GM19239 (cell line): ENCODE measurements at regions not wholly inside any gene's neighbourhood (a gene's known extent, or its start where the extent isn't known, plus 50 kb on each side); places are given as distances from the start of the nearest gene placed in this dataset.

Source experiments
- DNase-seq: peaks from one replicate; pipeline ENCODE4 v3.0.0; 2011; ENCODE audit warnings: low spot score; ENCODE audit not compliant: insufficient read length
- FAIRE-seq: peaks from 2 replicates; lab custom pipeline; 2011; peaks lifted over from hg19 to GRCh38; lab: Jason Lieb, UNC

DNA sequence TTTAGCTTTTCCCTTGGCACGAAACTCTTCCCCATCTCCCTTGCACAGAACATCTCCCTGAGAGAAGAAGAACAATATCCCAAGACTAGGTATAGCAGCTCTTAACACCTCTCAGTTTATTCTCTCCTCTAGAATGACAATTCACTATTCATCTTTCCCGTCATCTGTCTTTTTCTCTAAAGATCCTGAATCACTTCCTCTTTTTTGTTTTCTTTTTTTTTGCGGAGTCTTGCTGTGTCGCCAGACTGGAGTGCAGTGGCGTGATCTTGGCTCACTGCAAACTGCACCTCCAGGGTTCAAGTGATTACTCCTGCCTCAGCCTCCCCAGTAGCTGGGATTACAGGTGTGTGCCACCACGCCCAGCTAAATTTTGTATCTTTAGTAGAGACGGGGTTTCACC lies 574.4 kb upstream of the MAP3K7 start:
- FAIRE-seq (no peak), DNase-seq (no peak)

DNA sequence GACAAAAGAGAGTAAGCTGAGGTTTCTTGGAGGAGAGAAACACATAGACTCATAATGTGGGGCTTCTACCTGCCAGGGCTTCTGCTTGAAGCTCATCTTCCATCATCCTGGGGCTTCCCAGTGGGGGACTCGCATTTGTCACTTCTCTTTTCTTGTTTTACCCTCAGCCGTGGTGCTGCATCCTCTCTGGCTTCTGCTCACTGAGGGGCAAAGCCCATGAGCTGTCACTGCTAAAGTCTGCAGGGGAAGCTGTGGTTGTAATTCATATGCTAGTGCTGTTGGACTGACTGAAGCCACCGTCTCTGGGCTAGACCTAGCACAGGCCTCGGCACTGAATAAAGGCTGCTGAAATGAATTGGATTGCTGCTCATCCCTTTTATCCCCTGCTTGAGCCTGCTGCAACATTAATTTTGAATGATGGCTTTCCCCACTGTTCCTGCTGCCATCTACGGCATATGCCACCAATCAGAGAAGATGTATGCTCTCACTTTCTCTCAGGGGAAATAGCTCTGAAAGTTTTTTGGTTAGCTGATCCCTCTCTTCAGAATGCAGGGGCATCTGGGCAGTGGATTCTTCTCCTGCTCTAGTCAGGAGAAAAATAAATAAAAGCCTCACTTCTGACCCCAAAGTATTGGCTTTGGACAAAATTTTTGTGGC lies 568.4 kb upstream of the MAP3K7 start:
- FAIRE-seq (no peak), DNase-seq (no peak)

DNA sequence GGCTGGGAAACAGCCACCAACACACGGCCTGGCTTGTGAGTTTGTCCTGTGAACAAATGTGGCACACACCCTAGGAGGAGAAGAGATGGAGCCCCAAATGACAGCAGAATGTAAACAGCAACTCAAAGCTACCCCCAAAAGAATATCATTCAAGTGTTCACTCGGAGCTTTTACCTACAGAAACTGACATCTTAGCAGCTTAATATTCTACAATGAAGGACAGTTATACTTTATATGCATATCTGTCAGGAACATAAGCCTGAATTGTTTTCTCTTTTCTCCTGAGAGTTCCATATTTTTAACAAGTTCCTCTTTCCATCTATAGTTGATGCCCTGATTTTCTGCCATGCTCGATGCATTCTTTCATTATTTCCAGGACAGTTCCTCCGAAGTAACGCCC lies 566.0 kb upstream of the MAP3K7 start:
- no peak for DNase-seq
- FAIRE-seq, result no peak

DNA sequence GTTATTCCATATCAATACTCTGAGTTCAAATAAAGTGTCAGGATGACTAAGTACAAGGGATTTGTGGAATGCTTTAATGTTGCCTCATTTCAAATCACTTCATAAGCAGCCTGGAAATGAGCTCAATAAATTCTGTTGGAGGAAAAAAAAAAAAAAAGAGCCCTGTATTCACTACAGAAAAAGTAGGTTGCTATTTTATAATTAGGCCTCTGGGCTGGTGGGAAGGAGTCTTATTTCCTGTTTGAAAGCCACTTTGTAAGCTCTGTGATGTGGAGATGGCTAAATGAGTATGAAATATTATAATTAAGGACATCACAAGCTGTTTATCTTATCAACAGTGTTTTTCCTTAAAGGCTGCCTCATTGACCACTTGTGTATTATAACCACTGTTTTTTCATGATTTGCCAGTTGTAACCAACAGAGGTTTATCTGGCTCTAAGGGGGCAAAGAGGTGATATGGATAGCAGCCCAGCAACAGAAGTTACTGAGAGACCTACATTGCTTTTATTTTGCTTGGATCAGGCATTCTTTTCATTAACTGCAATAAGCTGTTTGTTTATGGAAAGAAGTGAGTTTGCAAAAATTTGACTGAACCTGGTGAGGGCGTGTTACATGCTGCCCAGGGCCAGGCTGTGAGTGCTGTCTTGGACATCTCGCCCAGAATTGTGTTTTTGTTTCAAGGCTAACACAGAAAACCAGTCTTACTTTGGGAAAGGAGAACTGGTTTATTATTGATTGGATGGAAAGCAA lies 563.3 kb upstream of the MAP3K7 start:
- no peak for FAIRE-seq
- no peak for DNase-seq

DNA sequence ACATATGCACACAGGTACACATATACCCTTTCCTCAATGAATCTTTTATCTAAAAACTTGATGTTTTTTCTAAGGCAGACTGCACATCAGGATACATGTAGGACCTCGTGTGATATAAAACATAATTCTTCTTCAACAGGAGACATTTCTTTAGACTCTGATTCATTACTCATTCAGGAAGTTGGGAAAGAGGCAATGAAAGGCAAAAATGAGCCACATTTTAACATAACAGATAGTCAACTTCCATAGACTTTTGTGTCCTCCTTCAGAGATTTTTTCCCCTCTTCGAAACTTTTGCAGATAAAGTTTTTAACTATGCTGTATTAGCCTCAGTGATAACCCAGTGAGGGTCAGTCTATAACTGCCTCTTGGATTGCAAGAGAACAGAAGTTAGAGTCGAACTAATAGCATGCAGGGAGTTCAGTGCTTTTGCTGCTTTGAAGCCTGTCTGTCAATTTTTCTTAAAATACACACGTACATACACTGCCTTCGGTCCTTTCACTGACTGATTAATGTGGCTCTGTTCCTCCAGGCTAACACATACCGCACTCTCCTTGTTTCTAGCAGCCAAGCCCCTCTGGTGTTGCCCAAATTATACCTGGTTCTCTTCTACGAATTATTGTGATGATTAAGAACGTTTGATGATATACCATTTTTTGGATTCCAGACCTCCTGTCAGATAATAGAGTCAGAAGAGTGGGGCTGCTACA lies 562.5 kb upstream of the MAP3K7 start:
- DNase-seq (no peak), FAIRE-seq (no peak)

DNA sequence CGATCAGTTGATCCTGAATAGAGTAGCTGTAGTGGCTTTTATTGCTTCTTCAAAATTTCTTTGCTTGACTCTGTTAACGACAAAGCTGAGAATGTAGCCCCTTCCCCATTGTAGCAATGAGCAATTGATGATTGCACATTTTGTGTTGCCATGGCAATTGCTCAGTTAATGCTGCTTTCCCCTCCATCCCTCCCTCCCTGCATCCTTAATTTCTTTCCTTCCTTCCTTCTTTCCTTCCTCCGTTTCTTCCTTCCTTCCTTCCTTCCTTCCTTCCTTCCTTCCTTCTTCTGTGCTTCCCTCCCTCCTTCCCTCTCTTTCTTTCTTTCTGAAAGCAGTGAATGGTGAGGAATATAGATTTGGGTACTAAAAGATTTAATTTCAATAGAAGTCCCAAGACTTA lies 557.3 kb upstream of the MAP3K7 start:
- no peak for DNase-seq
- FAIRE-seq, result no peak

DNA sequence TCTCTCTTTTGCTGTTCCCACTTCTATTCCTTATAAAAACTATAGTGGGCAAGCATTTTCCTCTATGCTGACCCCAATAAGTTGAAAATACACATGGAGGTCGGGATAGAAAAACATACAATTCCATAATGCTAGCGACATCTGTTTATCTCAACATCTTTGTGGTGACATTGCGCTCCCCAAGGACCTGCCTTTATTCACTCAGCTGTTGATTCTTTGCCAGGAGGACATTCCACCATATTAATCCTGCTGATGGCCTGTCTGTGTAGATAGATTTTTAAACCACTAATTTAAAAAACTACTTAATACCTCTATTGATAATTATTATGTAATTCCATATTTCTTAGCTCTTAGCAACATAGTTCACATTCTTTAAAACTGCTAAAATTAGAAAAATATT lies 555.3 kb upstream of the MAP3K7 start:
- no peak for FAIRE-seq

DNA sequence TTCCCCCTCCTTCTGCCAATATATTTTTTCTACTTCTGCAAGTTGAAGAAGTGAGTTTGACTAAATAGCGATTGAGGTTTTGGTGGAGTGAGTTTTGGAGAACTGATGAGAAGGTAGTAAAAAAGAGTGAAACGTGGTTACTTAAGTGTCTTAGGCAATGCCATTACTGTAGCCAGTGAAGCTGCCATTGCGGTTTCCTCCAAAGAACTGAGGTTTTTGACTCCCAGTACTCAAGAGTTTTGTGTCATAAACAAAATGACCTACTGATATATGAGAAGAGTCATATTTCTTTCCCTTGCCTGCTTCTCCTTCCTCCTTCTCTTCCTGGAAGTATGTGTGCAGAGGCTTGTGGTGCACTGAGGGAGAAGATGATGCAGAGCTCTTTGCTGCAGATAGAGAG lies 554.5 kb upstream of the MAP3K7 start:
- DNase-seq (no peak), FAIRE-seq (no peak)

More for the DNA sequence above, 555.3 kb upstream of the MAP3K7 start:
- DNase-seq, result no peak

DNA sequence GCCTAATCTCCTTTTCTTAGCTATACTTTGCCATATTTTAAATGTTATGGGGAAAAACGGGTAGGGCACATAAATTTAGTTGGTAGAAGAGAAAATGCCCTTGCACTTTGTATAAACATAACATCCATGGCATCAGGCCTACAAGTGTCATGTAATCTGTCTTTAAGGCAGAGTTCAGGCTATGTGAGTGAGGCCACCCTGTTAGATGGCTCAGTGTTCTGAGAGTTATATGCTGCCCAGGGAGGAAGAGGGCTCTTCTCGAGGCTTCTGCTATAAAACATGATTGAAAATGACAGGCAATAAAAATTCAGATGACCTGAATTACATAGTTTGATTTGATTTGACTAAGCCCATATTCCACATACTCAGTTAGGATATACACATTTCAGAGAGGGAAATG lies 553.6 kb upstream of the MAP3K7 start:
- DNase-seq (no peak), FAIRE-seq (no peak)

DNA sequence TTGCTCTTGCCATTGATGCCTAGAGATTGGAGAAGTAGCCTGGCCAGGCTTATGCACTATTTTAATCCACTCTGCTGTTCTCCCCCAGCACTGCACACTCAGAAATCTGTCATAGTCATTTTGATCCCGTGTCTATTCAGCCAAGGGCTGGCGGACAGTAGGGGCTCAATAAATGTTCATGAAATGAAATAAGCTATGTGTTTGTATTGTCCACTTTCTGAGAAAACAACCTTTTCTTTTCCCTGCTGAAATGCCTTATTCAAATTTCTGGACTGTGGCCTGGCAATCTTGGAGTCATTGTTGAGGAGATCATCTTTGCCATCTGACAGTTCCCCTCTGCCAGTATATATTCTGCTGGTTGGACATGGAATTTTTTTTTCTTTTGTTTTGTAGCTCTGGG lies 550.4 kb upstream of the MAP3K7 start:
- DNase-seq, result no peak
- no peak for FAIRE-seq

DNA sequence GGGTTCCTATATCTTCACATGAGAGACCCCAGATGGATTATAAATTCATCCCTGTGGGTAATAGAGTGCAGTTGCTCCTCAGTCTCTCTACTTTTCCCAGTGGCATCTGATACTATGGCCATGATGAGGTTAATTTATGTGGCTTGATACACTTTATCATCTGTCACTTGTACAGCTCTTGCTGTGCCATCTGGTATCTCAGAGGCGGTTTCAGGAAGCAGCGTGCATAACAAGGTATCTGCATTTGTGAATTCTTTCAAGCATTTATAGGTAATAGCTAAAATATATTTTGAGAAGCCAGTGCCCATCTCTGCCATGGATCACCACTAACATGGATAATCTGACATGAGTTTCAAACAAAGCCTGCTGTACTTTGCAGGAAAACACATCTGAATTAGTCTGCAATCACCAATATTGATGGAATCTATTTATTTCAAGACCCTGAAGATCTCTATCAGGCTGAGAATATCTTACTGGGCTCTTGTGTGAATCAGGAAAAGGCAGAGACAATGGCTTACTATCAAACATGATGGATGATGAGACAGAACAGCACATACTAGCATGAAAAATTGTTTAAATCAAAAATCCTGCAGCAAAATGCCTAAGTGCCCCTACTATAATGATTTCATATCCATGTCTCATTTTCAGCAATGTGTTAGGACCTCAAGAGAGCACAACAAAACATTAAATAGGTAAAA lies 548.7 kb upstream of the MAP3K7 start:
- FAIRE-seq (no peak), DNase-seq (no peak)

DNA sequence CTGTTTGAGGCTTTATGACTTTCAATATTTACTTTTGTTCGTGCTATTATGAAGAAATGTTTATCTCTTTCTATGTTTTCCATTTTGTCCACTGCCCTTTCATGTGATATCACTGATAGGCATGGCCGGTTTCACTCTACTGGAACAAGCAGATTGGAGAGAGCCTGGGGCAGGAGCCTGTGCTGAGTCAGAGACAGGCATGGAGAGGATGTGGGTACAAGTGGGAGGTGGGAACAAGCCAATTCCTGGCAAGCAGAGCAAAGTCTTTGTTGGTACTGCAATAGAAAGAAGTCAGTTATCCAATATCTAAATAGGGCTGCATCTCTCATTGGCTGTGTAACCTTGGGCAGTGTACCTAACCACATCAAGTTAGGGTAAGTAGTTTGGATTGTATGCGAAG lies 545.6 kb upstream of the MAP3K7 start:
- no peak for DNase-seq
- no peak for FAIRE-seq

DNA sequence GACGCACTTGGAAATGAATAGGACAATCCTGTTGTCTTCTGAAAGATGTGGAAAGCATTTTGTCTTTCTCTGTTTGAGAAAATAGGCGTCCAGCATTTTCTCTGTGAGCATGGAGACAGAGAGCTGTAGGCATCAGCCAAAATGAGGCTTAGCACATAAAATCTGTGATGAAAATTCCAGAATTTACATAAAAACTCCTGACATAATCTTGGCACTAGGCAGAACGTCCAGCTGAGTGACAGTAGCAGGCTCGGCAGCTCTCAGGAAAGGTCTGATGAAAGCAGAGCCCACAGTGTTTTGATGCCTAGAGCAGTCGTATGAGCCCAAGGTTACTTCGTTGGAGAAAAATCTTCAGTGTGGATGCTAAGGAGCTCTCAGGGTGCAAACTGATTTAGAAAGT lies 543.3 kb upstream of the MAP3K7 start:
- no peak for FAIRE-seq
- no peak for DNase-seq

DNA sequence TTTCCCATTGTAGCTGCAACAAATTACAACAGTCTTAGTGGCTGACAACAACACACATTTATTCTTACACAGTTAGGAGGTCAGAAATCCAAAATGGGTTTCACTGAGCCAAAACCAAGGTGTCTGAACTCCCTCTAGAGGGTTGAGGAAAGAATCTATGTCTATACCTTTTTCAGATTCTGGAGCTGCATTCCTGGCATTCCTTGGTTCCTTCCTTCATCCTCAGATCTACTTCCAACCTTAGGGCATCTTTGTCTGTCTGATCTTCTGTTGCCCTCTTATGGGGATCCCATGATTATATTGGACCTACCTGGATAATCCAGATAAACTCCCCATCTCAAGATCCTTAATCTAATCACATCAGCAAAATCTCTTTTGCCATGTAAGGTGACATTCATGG lies 540.9 kb upstream of the MAP3K7 start:
- FAIRE-seq (no peak), DNase-seq (no peak)

DNA sequence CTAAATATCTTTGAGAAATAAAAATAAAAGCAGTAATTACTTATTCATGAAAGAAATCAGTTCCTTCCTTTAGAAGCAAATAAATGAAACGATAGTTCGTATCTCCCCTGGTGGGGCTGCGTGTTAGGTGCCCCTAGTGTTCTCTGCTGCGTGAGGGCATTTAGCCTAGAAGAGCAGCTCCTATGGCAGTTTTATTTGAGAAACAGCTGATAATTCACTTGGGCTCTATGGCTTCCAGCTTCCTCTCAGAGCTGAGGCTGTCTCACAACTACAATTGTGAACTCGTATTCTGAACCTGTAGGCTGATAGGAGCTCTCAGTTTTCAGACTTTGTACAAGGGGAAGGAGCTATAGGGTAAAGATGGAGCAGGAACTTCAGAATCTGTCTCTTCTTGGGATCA lies 540.0 kb upstream of the MAP3K7 start:
- FAIRE-seq (no peak), DNase-seq (no peak)

DNA sequence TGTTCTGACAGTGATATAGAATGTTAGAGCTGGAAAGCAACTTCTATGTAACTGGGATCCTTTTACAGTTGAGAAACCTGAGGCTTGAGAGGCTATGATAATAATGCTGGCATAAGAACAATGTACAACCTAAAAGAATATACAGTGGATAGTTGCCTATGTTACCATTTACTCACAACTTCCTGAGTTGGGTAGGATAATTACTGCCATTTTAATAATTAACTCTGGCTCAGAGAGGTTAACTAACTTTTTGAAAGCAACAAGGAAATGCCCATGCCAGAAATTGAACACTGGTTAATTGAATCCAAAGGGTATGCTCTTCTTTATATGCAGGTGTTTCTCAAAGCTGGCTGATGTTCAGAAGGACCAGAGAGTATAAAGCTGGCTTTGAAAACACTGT lies 530.7 kb upstream of the MAP3K7 start:
- DNase-seq (no peak), FAIRE-seq (no peak)

DNA sequence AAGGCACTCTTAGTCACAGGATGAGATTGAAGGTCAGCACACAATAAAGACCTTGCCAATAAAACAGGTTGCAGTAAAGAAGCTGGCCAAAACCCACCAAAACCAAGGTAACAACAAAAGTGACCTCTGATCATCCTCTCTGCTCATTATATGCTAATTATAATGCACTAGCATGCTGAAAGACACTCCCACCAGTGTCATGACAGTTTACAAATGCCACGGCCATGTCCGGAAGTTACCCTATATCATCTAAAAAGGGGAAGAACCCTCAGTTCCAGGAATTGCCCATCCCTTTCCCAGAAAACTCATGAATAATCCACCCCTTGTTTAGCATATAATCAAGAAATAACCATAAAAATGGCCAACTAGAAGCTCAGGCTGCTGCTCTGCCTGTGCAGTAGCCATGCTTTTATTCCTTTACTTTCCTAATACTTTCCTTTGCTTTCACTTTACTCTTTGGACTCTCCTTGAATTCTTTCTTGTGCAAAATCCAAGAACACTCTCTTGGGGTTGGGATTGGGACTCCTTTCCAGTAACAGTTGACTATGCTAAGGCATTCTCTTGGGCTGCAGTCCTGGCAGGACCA lies 527.3 kb upstream of the MAP3K7 start:
- DNase-seq, result no peak
- no peak for FAIRE-seq

DNA sequence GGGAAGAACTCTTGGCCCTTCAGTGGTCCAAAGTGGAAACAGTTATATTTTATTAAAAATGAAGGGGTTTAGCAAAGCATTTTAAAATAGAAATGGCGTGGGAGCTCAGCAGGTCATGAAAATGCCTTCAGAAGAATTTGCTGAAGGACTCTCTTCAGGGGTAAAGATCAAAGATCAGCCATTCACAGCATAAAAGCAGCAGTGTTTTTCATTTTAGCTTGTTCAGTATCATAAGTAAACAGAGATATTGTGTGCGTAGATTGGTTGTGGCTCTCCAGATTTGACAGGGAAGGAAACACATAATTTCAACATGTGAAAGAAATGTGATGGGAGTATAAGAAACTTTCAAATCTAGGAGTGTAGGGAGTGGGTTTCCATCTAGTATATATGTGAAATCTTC lies 519.2 kb upstream of the MAP3K7 start:
- no peak for DNase-seq
- FAIRE-seq, result no peak

DNA sequence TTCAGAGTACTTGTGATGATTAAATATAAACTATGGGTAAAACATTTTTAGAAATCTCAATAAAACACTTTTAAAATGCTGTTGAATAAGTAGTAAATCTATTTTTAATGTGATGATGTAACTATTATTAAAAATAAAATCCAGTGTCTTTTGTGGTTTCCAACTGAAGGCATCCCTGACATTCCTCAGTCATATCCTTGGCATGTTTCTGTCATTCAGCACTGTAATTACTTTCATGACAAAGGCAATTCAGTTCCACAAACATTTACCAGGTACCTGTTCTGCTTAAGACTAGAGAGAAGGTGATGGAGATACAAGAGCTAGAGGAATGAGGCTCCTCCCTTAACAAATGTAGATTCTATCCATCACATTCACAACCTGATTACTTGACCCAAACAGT lies 518.7 kb upstream of the MAP3K7 start:
- no peak for FAIRE-seq
- no peak for DNase-seq

DNA sequence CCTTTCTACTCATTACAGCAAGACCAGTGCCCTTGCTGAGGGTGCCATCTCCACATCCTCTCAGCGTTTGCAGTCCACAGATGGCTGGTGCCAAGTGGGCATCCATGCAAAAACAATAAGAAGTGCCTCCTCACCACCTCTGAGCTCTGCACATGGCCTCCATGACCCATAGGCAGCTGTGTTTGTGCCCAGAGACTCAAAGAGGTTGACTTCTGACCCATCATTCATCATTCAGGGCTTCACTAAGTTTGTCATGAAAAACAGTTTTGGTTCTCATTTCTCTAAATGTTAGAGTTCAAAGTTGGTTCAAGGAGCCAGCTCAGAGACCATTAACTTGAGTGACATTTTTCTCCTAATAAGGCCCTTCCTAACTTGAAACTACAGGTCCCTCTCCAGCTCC lies 512.6 kb upstream of the MAP3K7 start:
- no peak for DNase-seq
- FAIRE-seq, result no peak

DNA sequence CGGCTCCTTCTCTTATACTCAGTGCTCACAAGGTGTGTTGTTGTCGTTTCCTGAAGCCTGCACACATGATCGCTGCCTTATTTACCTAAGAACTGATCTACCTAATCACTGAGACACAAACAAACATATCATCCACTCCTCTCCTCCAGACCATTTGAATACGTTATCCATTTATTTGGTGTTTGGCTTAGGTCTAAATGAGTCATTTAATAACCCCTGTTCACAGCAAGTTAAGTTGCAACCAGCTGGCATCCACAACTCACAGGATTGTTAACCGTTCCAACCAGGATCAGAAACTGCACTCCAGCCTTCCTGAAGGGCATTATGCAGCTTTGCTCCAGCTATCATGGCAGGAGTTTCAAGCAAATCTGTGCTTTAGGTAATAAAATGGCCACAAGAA lies 511.1 kb upstream of the MAP3K7 start:
- DNase-seq, result no peak

More for the DNA sequence above, 511.1 kb upstream of the MAP3K7 start:
- FAIRE-seq, result no peak
